ENCODE measurements at regions not wholly inside any gene's neighbourhood (a gene's known extent, or its start where the extent isn't known, plus 50 kb on each side); places are given as distances from the start of the nearest gene placed in this dataset.

GRCh38 chr4:81884986-81885385 is 413.3 kb upstream of the RASGEF1B start:
- TF ChIP-seq CTCF (IDR thresholded peaks at IDR 0.05), result no peak

- no peak for TF ChIP-seq CTCF (IDR thresholded peaks at IDR 0.05)
Observed at GRCh38 chr4:81883530-81884450, 412.1 kb upstream of the RASGEF1B start.

- TF ChIP-seq CTCF (IDR thresholded peaks at IDR 0.05), result no peak
Observed at GRCh38 chr4:81883004-81883403, 411.3 kb upstream of the RASGEF1B start.

GRCh38 chr4:81881855-81882621 is 410.3 kb upstream of the RASGEF1B start:
- no peak for TF ChIP-seq CTCF (IDR thresholded peaks at IDR 0.05)

GRCh38 chr4:81876106-81876505 is 404.4 kb upstream of the RASGEF1B start:
- TF ChIP-seq CTCF (IDR thresholded peaks at IDR 0.05), result no peak

- TF ChIP-seq CTCF (IDR thresholded peaks at IDR 0.05), result no peak
Observed at GRCh38 chr4:81874661-81875515, 403.2 kb upstream of the RASGEF1B start.

- no peak for TF ChIP-seq CTCF (IDR thresholded peaks at IDR 0.05)
Observed at GRCh38 chr4:81870275-81870674, 398.6 kb upstream of the RASGEF1B start.
